NB4 (cell line): ENCODE measurements at regions not wholly inside any gene's neighbourhood (a gene's known extent, or its start where the extent isn't known, plus 50 kb on each side); places are given as distances from the start of the nearest gene placed in this dataset.

Experiments
- DNase-seq: peaks from one replicate; pipeline ENCODE4 v3.0.0; 2010; ENCODE audit warnings: low read depth
- H3K4me3 ChIP-seq: one replicate; pipeline ENCODE4 v1.5.1; 2011; ENCODE audit warnings: mild to moderate bottlenecking, low read depth, low read length, moderate library complexity
- CTCF ChIP-seq: IDR thresholded peaks from one replicate; pipeline ENCODE4 v1.5.1; 2012; ENCODE audit warnings: low read depth, low read length
- MYC ChIP-seq: IDR thresholded peaks from 2 replicates; pipeline ENCODE4 v1.6.1; 2011; ENCODE audit warnings: low read depth, low read length
- POLR2A ChIP-seq: IDR thresholded peaks from 2 replicates; pipeline ENCODE4 v1.6.1; 2011; ENCODE audit warnings: mild to moderate bottlenecking; ENCODE audit not compliant: insufficient read length; ENCODE audit errors: extremely low read depth
- TF ChIP-seq, protein P1 (sequence below): IDR thresholded peaks from 2 replicates; pipeline ENCODE4 v1.6.1; 2011; ENCODE audit warnings: low read depth, low read length

- H3K4me3 ChIP-seq, result no peak overlapping the region
- TF ChIP-seq, protein P1, sequence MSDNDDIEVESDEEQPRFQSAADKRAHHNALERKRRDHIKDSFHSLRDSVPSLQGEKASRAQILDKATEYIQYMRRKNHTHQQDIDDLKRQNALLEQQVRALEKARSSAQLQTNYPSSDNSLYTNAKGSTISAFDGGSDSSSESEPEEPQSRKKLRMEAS, result no peak
- DNase-seq, result no peak
Observed at GRCh38 chr13:64884976-64885375, 2345.2 kb downstream of the PCDH9 start.

- TF ChIP-seq CTCF, result no peak
- no peak for TF ChIP-seq MYC
- no peak for TF ChIP-seq POLR2A
- TF ChIP-seq, protein P1, result no peak
- H3K4me3 ChIP-seq, result no peak overlapping the region
- no peak for DNase-seq
Observed at GRCh38 chr13:64877176-64877575, 2353.0 kb downstream of the PCDH9 start.

DNA sequence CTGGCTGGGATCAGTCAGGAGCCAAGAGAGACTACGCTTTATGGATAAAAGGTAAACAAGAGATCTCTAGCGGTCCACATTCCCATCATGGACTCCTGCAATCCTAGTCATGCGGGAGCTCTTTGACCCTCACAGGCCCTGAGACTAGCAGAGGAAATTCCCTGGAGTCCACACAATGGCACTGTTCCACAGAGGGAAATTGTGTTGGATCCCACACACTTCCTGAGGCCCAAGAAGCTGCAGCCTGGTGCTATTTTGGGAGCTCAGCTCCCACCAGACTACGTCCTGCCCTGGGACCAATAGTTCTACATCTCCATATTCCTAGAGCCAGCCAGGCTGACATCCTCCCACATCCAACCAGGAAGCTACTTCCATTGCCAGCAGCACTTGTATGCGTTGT, 2358.4 kb downstream of the PCDH9 start:
- no peak for DNase-seq
- H3K4me3 ChIP-seq, result no peak overlapping the region
- TF ChIP-seq MYC (no peak), POLR2A (no peak), CTCF (no peak)
- TF ChIP-seq, protein P1, result no peak

DNA sequence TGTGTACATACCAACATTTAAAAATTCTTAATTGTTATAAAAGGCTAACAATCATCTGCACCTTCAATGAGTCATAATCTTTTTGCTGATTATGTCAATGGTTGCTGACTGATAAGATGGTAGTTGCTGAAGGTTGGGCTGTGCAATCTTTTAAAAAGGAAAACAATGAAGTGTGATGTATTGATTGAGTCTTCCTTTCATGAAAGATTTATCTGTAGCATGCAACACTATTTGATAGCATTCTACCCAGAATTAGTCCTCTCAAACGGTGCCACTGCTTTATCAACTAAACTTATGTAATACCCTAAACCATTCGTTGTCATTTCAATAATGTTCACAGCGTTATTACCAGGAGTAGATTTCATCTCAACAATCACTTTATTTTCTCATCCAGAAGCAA, 2360.6 kb downstream of the PCDH9 start:
- no peak for DNase-seq
- TF ChIP-seq POLR2A (no peak), MYC (no peak), CTCF (no peak)
- TF ChIP-seq, protein P1, result no peak
- H3K4me3 ChIP-seq, result no peak overlapping the region

DNA sequence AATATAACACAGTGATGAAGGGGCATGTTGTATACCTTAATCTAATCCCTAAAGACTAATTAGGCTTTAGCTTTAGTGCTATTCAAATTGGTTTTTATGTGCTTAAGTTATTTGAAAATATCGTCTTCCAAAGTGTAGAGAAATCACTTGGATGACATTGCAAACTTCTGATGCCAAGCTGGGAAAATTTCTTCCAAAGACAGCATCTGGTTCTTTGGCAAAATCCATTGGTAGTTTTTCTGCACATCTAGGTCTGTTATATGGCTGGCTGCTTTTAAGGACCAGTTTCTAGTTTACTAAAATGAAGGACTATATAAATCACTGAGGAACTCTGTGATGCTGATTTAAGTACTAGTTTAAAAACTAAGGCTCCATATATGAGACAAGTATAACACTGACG, 2362.3 kb downstream of the PCDH9 start:
- no peak overlapping the region for H3K4me3 ChIP-seq
- no peak for DNase-seq
- TF ChIP-seq, protein P1, result no peak
- TF ChIP-seq MYC (no peak), POLR2A (no peak), CTCF (no peak)

DNA sequence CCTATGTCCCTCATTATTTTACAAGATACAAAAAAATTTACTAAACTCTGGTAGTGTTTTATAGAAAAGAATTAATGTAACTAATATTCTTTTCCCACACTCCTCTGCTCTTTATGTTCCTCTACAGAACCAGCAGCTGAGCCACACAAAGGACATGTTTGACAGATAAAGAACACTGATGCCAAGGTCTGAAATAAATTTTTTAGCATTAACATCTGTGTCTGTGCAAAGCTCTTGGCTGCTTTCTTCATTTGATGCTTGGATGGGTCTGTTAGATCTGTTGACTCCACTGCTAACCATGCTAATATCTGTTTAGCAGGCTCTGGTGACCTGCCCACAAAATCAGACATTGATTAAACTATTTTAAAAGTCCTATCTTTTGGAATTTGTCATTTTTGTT, 2363.8 kb downstream of the PCDH9 start:
- DNase-seq, result no peak
- TF ChIP-seq MYC (no peak), CTCF (no peak), POLR2A (no peak)
- TF ChIP-seq, protein P1, result no peak

More for the DNA sequence above, 2363.8 kb downstream of the PCDH9 start:
- no peak overlapping the region for H3K4me3 ChIP-seq
